ENCODE measurements at regions not wholly inside any gene's neighbourhood (a gene's known extent, or its start where the extent isn't known, plus 50 kb on each side); places are given as distances from the start of the nearest gene placed in this dataset.

- H3K4me3 ChIP-seq, result no peak overlapping the region
- no peaks in the 10 kb centered on the region for H3K27me3 ChIP-seq
- H3K9me3 ChIP-seq, result no peaks in the 10 kb centered on the region
- no peaks in the 10 kb centered on the region for H3K36me3 ChIP-seq
- TF ChIP-seq CTCF (IDR thresholded peaks at IDR 0.05) (no peak), POLR2A (IDR thresholded peaks at IDR 0.05) (no peak), POLR2AphosphoS5 (IDR thresholded peaks at IDR 0.05) (no peak), EP300 (IDR thresholded peaks at IDR 0.05) (no peak)
- 85 to 88% methylated on average over 2 of the region's 2 CpGs for WGBS, 2 donors
- ATAC-seq (ENCODE audit: low FRiP score in 2 of 2), result no peak
- no peaks in the 10 kb centered on the region for H3K4me1 ChIP-seq
- no peak overlapping the region for H3K27ac ChIP-seq
- no peak for DNase-seq
Observed at GRCh38 chr2:156752042-156752441, 315.9 kb downstream of the GPD2 start.

GRCh38 chr2:156753766-156754165 is 317.6 kb downstream of the GPD2 start:
- Histone ChIP-seq H3K27ac (no peak overlapping the region), H3K4me3 (no peak overlapping the region), H3K4me1 (no peaks in the 10 kb centered on the region), H3K36me3 (no peaks in the 10 kb centered on the region), H3K27me3 (no peaks in the 10 kb centered on the region), H3K9me3 (no peaks in the 10 kb centered on the region)
- ATAC-seq (ENCODE audit: low FRiP score in 2 of 2) (no peak), DNase-seq (no peak)
- TF ChIP-seq POLR2AphosphoS5 (IDR thresholded peaks at IDR 0.05) (no peak), POLR2A (IDR thresholded peaks at IDR 0.05) (no peak), EP300 (IDR thresholded peaks at IDR 0.05) (no peak), CTCF (IDR thresholded peaks at IDR 0.05) (no peak)
- 62 to 65% methylated on average over 1 of the region's 1 CpG for WGBS, 2 donors

GRCh38 chr2:156756516-156756915 is 320.3 kb downstream of the GPD2 start:
- H3K36me3 ChIP-seq, result no peaks in the 10 kb centered on the region
- H3K4me3 ChIP-seq, result no peak overlapping the region
- ATAC-seq (ENCODE audit: low FRiP score in 2 of 2) (no peak), DNase-seq (no peak)
- no peaks in the 10 kb centered on the region for H3K27me3 ChIP-seq
- H3K27ac ChIP-seq, result no peak overlapping the region
- no peaks in the 10 kb centered on the region for H3K9me3 ChIP-seq
- TF ChIP-seq CTCF (IDR thresholded peaks at IDR 0.05) (no peak), POLR2AphosphoS5 (IDR thresholded peaks at IDR 0.05) (no peak), POLR2A (IDR thresholded peaks at IDR 0.05) (no peak)
- no peaks in the 10 kb centered on the region for H3K4me1 ChIP-seq

GRCh38 chr2:156763174-156763573 is 327.0 kb downstream of the GPD2 start:
- no peak for ATAC-seq (ENCODE audit: low FRiP score in 2 of 2)
- Histone ChIP-seq H3K27me3 (no peaks in the 10 kb centered on the region), H3K4me1 (no peaks in the 10 kb centered on the region), H3K36me3 (no peaks in the 10 kb centered on the region), H3K4me3 (no peak overlapping the region), H3K27ac (no peak overlapping the region), H3K9me3 (no peaks in the 10 kb centered on the region)
- no peak for DNase-seq
- WGBS, 2 donors, result 76 to 78% methylated on average over 2 of the region's 2 CpGs
- no peak for TF ChIP-seq CTCF (IDR thresholded peaks at IDR 0.05)
- no peak for TF ChIP-seq EP300 (IDR thresholded peaks at IDR 0.05)
- no peak for TF ChIP-seq POLR2AphosphoS5 (IDR thresholded peaks at IDR 0.05)
- no peak for TF ChIP-seq POLR2A (IDR thresholded peaks at IDR 0.05)

GRCh38 chr2:156765043-156765442 is 328.9 kb downstream of the GPD2 start:
- no peak overlapping the region for H3K4me3 ChIP-seq
- H3K9me3 ChIP-seq, result no peaks in the 10 kb centered on the region
- no peak overlapping the region for H3K27ac ChIP-seq
- no peaks in the 10 kb centered on the region for H3K36me3 ChIP-seq
- no peaks in the 10 kb centered on the region for H3K4me1 ChIP-seq
- TF ChIP-seq POLR2A (IDR thresholded peaks at IDR 0.05) (no peak), EP300 (IDR thresholded peaks at IDR 0.05) (no peak), CTCF (IDR thresholded peaks at IDR 0.05) (no peak)
- ATAC-seq (ENCODE audit: low FRiP score in 2 of 2) (no peak), DNase-seq (no peak)
- no peaks in the 10 kb centered on the region for H3K27me3 ChIP-seq
- WGBS, 2 donors, result 49 to 60% methylated on average over 2 of the region's 2 CpGs
